ENCODE measurements at regions not wholly inside any gene's neighbourhood (a gene's known extent, or its start where the extent isn't known, plus 50 kb on each side); places are given as distances from the start of the nearest gene placed in this dataset.

GRCh38 chr17:73958453-73958852, 245.0 kb upstream of the RPL38 start:
- TF ChIP-seq CTCF (conservative IDR thresholded peaks at IDR 0.05; ENCODE audit: low read depth, low read length), result no peak
- no peak for TF ChIP-seq EZH2phosphoT487 (IDR thresholded peaks at IDR 0.05; ENCODE audit: borderline replicate concordance, low read length)
- TF ChIP-seq EZH2 (IDR thresholded peaks at IDR 0.05; ENCODE audit: low read length, unreplicated experiment), result no peak

Measured in PC-3 (cell line).